HG03175 (cell line): ENCODE measurements at regions not wholly inside any gene's neighbourhood (a gene's known extent, or its start where the extent isn't known, plus 50 kb on each side); places are given as distances from the start of the nearest gene placed in this dataset.
A peak's percentile ranks its signal among the peaks of the same experiment; 100 is the strongest.
"Not testable (repeated sequence)": the region's sequence is repeated elsewhere in the genome, so short reads cannot be mapped to it uniquely, and the experiment has no call there.

Experiments
- ATAC-seq: cut with Tn5 transposase; IDR thresholded peaks from one replicate; pipeline ENCODE4 v1.9.1; 2021; ENCODE audit warnings: mild to moderate bottlenecking, moderate library complexity; ENCODE audit not compliant: unreplicated experiment

GRCh38 chr4:103499094-103499493, 220.7 kb downstream of the TACR3 start:
- ATAC-seq = no peak

GRCh38 chr4:103498161-103499070, 221.4 kb downstream of the TACR3 start:
- peak; percentile 84 for ATAC-seq

GRCh38 chr4:103497692-103498091, 222.1 kb downstream of the TACR3 start:
- peak; percentile 32 for ATAC-seq

DNA sequence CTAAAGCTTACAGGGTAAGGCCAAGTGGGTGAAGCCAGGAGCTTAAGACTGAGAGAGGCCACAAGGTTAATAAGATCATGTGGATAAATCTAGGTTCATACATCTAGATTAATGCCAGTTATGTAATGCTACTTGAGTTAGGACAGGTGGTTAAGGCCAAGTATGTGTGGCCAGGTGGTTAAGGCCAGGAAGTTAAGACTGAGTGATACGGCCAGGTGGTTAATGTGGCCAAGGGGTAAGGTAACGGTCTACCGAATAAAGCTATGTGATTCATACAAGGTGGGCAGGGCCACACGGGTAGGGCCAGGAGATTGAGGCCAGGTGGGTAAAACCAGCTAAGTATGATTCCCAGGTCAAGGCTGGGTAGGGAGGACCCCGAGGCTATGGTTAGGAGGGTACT, 223.0 kb downstream of the TACR3 start:
- ATAC-seq = peak; percentile 26

- ATAC-seq = no peak
Measured at GRCh38 chr4:103493450-103494159, 226.2 kb downstream of the TACR3 start.

DNA sequence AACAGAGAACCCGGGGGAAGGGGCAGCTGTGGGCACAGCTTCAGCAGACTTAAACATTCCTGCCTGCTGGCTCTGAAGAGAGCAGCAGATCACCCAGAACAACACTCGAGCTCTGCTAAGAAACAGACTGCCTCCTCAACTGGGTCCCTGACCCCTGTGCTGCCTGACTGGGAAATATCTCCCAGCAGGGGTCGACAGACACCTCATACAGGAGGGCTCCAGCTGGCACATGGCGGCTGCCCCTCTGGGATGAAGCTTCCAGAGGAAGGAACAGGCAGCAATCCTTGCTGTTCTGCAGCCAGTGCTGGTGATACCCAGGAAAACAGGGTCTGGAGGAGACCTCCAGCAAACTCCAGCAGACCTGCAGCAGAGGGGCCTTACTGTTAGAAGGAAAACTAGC, 234.5 kb downstream of the TACR3 start:
- ATAC-seq = not testable (repeated sequence)

- no peak for ATAC-seq
Measured at GRCh38 chr4:103484521-103484920, 235.3 kb downstream of the TACR3 start.

DNA sequence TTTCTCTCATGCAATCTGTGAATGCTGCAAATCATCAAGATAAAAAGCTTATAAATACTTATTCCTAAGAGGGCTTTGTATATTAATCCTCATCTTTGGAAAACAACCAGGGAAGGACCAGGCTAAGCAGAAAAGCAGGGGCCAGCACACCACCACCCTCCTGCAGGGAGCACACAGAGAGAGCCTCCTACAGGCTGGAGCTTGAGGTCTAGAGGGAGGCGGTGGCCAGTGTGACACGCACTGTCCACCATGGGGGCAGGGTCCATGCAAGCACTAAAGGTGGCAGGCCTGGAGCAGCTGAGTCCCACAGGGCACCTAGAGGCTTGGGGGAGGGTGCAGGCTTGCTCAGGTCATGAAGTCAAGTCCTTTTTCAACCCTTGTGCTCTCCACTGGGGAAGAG, 236.9 kb downstream of the TACR3 start:
- no peak for ATAC-seq

- ATAC-seq = no peak
Measured at GRCh38 chr4:103482471-103482870, 237.3 kb downstream of the TACR3 start.

DNA sequence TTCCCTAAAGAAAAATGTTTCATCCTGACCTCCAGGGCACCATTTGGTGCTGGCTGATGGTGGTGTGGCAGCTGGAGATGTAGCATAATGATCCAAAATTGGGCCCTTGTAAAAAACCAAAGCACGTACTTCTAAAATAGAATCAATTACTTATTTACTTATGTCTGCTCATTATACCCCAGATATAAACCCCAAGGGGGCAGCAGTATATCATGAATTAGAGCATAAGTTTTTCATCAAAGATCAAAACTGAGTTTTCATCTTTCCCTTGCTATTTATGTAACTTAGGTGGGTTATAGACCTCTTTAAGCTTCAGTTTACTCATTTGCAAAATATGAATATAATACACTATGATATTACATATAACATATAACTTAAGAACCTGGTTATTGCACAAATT, 241.1 kb downstream of the TACR3 start:
- ATAC-seq = no peak

- no peak for ATAC-seq
Measured at GRCh38 chr4:103478210-103478609, 241.6 kb downstream of the TACR3 start.

GRCh38 chr4:103457566-103457965, 259.4 kb upstream of the CENPE start:
- no peak for ATAC-seq

GRCh38 chr4:103451341-103451740, 253.2 kb upstream of the CENPE start:
- no peak for ATAC-seq

- no peak for ATAC-seq
Measured at GRCh38 chr4:103450693-103451092, 252.6 kb upstream of the CENPE start.

- no peak for ATAC-seq
Measured at GRCh38 chr4:103449296-103450023, 251.3 kb upstream of the CENPE start.

GRCh38 chr4:103445377-103445776, 247.2 kb upstream of the CENPE start:
- no peak for ATAC-seq

DNA sequence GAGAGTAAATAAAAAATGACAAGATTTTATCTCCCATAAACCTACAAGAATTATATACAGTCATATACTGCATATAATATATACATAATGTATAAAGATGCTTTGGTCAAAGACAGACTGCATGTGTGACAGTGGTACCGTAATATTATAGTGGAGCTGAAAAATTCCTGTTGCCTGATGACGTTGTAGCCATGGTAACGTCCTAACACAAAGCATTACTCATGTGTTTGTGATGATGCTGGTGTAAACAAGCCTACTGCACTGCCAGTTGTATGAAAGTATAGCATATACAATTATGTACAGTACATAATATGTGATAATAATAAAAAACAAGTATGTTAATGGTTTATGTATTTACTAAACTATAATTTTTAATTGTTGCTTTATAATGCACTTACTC, 245.2 kb upstream of the CENPE start:
- ATAC-seq = no peak

DNA sequence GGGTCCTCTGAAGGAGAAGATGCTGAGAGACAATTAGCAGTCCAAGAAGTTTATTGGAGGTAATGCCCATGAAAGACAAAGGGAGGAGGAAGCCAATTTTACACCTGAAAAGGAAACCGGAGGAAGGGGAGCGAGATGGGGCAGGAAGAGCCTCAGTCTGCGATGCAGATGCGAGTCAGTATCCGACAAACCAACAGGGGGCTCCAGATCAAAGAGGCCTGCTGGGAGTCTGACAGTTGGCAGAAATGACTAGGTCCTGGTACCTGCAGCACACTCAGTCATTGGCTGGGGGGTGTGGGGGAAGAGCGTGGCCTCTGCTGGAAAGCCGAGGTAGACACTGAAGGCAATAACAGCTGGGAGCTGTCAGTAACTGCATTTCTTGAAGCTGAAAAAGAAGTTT, 231.1 kb upstream of the CENPE start:
- ATAC-seq = peak; percentile 75

GRCh38 chr4:103425406-103425805, 227.3 kb upstream of the CENPE start:
- no peak for ATAC-seq

DNA sequence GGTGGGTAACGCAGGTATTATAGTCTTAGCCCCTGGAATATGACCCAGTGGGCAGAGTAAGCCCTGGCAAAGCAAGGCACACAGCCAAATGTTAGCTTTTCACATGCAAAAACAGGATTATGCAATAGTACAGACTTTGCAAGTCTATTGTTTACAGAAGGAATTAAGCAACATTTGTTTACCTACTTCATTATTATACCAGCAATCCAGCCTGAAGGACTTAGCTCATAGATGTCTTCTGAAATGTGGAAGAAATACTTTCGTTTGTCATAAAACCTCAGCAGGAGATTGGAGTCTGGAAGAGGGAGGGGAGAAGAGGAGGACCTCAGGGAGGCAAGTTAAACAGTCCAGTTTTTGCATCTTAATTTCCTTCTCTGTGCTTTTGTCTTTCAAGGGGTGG, 226.7 kb upstream of the CENPE start:
- no peak for ATAC-seq

GRCh38 chr4:103423261-103423660, 225.1 kb upstream of the CENPE start:
- ATAC-seq = no peak
